AG08395 (cell line): ENCODE measurements at regions not wholly inside any gene's neighbourhood (a gene's known extent, or its start where the extent isn't known, plus 50 kb on each side); places are given as distances from the start of the nearest gene placed in this dataset.
"Not testable (repeated sequence)": the region's sequence is repeated elsewhere in the genome, so short reads cannot be mapped to it uniquely, and the experiment has no call there.

ENCODE experiments used
- DNase-seq: peaks from one replicate; pipeline ENCODE4 v3.0.0; 2012; ENCODE audit warnings: mixed read lengths, low spot score

GRCh38 chr16:86346034-86346433 lies 164.3 kb upstream of the FOXF1 start:
- DNase-seq: no peak

GRCh38 chr16:86347090-86347489 lies 163.2 kb upstream of the FOXF1 start:
- DNase-seq: no peak

GRCh38 chr16:86347916-86348555 lies 162.3 kb upstream of the FOXF1 start:
- DNase-seq: no peak

DNA sequence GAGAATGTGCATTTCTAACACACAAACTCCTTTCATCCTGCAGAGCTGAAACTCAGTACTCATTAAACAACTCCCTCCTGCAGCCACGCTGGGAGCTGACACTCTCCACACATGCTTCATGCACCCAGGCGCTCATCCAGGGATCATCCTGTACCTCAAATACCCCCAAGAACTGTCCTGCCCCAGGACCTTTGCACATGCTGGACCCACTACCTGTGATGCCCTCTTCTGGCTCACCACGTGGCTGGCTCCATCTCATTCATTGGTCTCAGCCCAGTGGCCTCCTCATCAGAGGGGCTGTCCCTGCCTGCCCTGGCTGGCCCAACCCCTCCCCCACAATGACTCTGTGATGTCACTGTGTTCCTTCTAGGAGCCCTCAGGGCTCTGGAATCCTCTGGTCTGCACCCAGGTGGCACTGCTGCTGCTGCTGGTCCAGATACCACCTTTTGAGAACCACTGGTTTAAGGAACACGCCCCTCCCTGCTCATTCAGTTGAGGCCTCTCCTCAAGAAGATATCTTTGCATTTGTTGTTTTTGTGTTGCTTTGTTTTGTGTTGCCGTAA lies 160.9 kb upstream of the FOXF1 start:
- no peak for DNase-seq

- DNase-seq: no peak
Observed at GRCh38 chr16:86350289-86350688, 160.0 kb upstream of the FOXF1 start.

- no peak for DNase-seq
Observed at GRCh38 chr16:86351041-86351784, 159.1 kb upstream of the FOXF1 start.

DNA sequence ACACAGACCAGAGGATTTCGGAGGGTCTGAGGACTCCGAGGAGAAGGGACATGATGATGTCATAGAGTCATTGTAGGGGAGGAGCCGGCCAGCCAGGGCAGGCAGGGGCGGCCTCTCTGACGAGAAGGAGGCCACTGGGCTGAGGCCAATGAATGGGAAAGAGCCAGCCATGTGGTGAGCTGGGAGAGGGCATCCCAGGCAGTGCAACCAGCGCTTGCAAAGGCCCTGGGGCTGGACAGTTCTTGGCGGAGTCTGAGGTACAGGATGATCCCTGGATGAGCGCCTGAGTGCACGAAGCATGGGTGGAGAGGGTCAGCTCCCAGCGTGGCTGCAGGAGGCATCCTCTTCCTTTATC lies 158.6 kb upstream of the FOXF1 start:
- DNase-seq: not testable (repeated sequence)

DNA sequence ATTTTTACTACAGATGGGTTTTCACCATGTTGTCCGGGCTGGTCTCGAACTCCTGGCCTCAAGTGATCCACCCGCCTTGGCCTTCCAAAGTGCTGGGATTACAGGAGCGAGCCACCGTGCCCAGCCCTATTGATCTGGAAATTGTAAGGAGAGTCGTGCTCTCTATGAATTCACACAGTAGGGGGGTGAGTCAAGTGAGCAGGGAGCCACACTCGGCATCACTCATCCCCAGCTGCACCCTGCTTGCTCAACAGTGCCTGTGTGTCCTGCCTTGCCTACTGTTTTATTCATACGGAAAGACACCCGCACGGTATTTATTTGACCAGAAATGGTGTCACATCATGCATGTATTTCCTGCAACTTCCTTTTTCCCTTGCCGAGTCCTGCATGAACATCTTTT lies 157.2 kb upstream of the FOXF1 start:
- DNase-seq: no peak

- no peak for DNase-seq
Observed at GRCh38 chr16:86353948-86354347, 156.4 kb upstream of the FOXF1 start.

DNA sequence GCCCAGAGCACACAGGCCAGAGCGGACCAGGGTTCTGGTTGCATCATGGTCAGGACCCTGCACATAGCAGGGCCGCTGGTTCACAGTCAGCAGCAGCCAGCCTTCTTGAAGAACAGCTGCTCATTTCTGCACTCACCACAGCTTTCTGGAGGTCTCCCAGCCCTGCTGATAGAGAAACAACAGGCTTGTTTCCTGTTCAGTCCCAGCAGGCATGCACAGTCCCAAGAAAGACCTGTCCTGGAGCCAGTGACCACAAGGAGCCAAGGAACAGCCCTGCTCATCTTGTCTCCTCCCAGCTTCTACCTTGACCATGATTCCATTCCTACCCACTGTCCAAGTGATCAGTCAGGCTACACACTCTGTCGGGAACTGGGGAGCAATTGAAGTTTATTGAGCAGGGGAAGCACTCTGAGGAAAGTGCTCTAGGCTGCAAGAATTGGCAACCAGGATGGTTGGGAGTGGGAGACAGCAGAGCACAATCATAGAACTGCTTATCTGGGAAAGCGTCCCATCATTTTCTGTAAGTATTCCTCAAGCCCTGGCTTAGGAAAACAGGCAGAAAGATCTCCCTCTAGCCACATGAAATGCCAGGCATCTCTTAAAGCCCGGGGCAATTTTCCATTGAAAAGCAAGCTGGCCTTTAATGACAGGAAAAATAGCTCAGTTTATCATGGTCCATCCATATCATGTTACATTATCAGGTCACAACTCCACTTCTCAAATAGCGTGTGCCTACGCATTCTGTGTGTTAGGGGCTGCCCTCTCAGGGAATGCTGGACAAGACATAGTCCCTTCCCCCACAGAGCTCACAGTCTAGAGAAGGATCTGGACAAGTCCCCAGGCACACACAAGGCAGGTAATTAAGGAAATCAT lies 155.4 kb upstream of the FOXF1 start:
- peak; percentile 34 for DNase-seq

DNA sequence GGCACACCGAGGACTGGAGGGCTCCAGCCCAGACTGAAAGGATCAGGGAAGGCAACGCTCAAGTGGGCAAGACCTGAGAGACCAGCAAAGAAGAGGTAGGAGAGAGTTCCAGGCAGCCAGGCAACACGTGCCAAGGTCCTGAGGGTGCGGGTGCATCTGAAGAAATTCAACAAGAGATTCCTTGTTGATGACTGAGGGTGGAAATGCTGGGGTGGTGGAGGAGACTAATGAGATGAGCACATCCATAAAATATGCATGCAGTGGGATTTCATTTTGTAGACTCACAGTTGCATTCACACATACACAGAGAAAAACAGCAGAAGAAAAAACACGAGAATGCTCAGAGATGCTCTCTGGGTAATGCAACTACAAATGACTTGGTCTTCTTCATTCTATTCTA lies 154.8 kb upstream of the FOXF1 start:
- peak; percentile 71 for DNase-seq

DNA sequence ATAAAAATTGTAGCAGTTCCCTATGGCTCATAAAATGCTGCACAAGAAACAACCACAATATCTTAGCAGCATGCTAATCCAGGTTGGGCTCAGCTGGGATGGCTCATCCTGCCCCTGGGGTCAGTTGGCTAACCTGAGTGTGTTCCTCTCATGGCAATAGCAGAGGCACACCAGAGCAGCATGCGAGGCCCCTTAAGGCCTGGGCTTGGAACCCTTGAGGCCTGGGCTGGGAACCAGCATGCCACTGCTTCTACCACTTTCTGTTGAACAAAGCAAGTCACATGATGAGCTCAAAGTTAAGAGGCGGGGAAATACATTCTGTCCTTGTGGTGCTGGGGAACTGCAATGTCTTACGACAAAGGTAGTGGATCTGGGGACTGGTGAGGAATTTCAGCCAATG lies 154.4 kb upstream of the FOXF1 start:
- no peak for DNase-seq

GRCh38 chr16:86356804-86357203 lies 153.5 kb upstream of the FOXF1 start:
- DNase-seq: no peak

GRCh38 chr16:86357303-86357702 lies 153.0 kb upstream of the FOXF1 start:
- no peak for DNase-seq

- no peak for DNase-seq
Observed at GRCh38 chr16:86357950-86358349, 152.4 kb upstream of the FOXF1 start.

GRCh38 chr16:86359571-86359970 lies 150.8 kb upstream of the FOXF1 start:
- DNase-seq: no peak

- no peak for DNase-seq
Observed at GRCh38 chr16:86362155-86362849, 148.0 kb upstream of the FOXF1 start.

GRCh38 chr16:86363057-86363490 lies 147.3 kb upstream of the FOXF1 start:
- peak; percentile 91 for DNase-seq

DNA sequence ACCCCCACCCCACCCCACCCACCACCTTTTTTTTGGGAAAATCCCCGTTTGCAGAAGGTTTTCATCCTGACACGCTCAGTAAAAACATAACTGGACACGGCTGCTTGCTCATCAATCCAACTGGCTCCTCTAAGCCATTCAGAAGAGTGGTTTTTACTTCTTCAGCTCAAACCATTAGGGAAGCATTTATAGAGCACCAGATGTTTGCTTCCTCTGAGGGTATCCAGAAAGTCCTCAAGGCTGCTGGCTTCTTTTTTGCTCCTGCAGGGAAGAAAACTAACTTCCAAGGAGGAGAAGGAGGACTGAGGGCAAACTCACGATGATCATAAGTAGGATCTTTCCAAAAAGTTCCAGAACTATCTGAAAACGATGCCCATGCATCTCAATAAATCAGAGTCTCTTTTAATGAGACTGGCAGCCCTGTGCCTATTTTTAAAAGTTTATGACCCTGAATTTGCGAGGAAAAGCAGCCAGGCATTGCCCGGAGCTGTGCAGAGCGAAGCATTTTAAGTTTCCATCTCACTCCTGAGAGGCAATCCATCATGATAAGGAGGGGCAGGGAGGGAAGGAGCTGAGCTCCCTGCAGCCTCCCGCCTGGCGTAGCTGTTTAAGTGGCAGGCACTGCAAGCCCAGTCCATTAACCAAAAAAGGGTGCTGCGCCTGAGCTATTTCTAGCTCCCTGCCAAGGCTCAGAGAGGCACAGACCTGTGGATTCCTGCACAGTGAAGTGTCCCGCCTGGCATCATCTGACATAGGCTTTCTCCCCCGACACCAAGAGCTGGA lies 146.3 kb upstream of the FOXF1 start:
- DNase-seq: no peak

DNA sequence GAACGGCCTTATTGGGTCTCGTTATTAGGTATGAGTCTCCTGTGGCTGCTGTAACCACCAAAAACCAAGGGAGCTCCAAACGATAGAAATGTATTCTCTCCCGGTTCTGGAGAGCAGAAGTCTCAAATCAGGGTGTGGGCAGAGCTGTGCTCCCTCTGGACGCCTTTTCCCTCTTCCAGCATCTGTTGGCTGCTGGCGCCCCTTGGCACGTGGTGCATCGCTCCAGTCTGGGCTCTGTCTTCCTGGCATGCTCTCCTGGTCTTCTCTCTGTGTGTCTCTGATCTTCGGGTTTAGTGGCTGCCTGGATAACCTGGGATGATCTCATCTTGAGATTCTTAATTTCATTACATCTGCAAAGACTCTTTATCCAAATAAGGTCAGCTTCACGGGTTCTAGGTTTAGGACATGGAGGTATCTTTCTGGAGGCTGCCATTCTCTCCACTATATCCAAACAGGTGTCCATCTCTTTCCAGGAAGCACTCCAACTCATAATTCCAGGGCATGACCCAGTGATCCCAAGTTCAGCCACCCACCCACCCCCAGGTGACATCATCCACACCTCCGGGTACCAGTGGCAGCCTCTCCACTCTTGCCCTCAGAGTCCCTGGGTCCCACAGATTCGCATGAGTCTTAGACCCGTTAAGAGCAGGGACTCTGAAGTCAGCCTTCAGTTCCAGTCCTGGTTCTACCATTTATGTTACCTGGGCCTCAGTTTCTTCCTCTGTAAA lies 145.5 kb upstream of the FOXF1 start:
- no peak for DNase-seq
